Lower leg skin (tissue), 3 donors: ENCODE measurements at regions not wholly inside any gene's neighbourhood (a gene's known extent, or its start where the extent isn't known, plus 50 kb on each side); places are given as distances from the start of the nearest gene placed in this dataset.
"Not testable (repeated sequence)": the region's sequence is repeated elsewhere in the genome, so short reads cannot be mapped to it uniquely, and the experiment has no call there.

Source experiments
- POLR2A ChIP-seq, 2 donors: fragments of 450-650 bp; IDR thresholded peaks; one replicate each; pipeline ENCODE4 v1.6.1; 2016 to 2017; ENCODE audit warnings: antibody characterized with exemption in 2 of 2, mild to moderate bottlenecking in 1 of 2, moderate library complexity in 1 of 2
- TF ChIP-seq, protein P1 (sequence below), 3 donors: fragments of 450-650 bp; IDR thresholded peaks; one replicate each; pipeline ENCODE4 v1.5.1; 2016; ENCODE audit warnings: antibody characterized with exemption in 3 of 3, mild to moderate bottlenecking in 3 of 3, moderate library complexity in 2 of 3

DNA sequence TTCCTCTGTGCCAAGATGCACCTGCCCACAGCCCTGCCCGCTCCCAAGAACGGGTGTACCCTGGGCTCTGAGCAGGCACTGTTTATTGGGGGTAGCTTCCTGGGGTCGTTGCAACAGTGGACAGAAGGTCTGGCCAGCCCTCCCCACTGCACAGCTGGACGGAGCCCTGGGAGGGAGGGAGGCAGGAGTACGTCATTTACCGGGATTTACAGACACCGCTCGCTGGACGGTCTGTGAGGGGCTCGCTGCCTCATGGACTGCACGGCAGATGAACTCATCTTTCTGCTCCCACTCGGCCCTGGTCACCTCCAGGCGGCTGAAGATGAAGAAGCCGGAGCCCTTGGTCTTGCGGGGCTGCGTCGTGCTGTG is 195.2 kb downstream of the TMEM121 start:
- TF ChIP-seq, protein P1, sequence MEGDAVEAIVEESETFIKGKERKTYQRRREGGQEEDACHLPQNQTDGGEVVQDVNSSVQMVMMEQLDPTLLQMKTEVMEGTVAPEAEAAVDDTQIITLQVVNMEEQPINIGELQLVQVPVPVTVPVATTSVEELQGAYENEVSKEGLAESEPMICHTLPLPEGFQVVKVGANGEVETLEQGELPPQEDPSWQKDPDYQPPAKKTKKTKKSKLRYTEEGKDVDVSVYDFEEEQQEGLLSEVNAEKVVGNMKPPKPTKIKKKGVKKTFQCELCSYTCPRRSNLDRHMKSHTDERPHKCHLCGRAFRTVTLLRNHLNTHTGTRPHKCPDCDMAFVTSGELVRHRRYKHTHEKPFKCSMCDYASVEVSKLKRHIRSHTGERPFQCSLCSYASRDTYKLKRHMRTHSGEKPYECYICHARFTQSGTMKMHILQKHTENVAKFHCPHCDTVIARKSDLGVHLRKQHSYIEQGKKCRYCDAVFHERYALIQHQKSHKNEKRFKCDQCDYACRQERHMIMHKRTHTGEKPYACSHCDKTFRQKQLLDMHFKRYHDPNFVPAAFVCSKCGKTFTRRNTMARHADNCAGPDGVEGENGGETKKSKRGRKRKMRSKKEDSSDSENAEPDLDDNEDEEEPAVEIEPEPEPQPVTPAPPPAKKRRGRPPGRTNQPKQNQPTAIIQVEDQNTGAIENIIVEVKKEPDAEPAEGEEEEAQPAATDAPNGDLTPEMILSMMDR (IDR thresholded peaks at IDR 0.05): not testable (repeated sequence)
- not testable (repeated sequence) for TF ChIP-seq POLR2A (IDR thresholded peaks at IDR 0.05)
